ENCODE measurements at regions not wholly inside any gene's neighbourhood (a gene's known extent, or its start where the extent isn't known, plus 50 kb on each side); places are given as distances from the start of the nearest gene placed in this dataset.
"Not testable (repeated sequence)": the region's sequence is repeated elsewhere in the genome, so short reads cannot be mapped to it uniquely, and the experiment has no call there.

DNA sequence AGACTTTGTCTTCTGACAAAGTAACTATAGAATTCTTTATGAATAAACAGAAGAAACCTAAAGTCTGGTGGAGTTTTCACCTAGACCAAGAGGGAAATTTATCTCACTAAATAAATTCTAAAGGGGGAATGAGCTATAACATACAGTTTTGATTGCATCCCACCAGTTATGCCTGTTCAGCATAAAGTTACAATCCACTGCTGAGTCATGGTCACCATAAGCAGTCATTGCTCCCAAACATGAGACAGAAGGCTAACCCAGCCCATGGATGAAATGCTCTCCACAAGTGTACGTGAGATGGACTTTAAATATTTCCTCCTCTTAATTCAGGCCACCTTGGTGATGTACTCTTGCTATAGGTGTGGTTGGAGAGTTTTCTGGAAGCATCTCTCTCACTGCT lies 96.7 kb upstream of the CCT8L2 start:
- DNase-seq (ENCODE audit: extremely low read depth in 1 of 4, low spot score in 3 of 4); H2AFZ ChIP-seq (ENCODE audit: low read depth, low read length); H3K4me2 ChIP-seq (ENCODE audit: insufficient read depth, low read length); intact Hi-C loops (cut with micrococcal nuclease); H3K36me3 ChIP-seq (ENCODE audit: control insufficient read depth, insufficient read depth, low read length); H3K9me3 ChIP-seq (replicated peaks; ENCODE audit: control insufficient read depth, insufficient read depth, low read depth, low read length); H3K9me1 ChIP-seq (ENCODE audit: control insufficient read depth, insufficient read depth, low read length); H3K79me2 ChIP-seq (ENCODE audit: control insufficient read depth, insufficient read depth, low read length); H3K27ac ChIP-seq (ENCODE audit: extremely low read depth, low read depth, low read length); POLR2A ChIA-PET; H3K4me1 ChIP-seq (replicated peaks in 1 of 2; ENCODE audit: control insufficient read depth in 2 of 2, insufficient read depth in 2 of 2, low read length in 2 of 2); H3K4me3 ChIP-seq; H4K20me1 ChIP-seq (replicated peaks; ENCODE audit: control insufficient read depth, insufficient read depth, low read length); CTCF ChIA-PET (ENCODE audit: low intra/inter-chr PET ratio); H3K9ac ChIP-seq (ENCODE audit: insufficient read depth in 1 of 2, low read depth in 2 of 2, low read length in 2 of 2); FAIRE-seq; BruUV-seq (replicated peaks): not testable (repeated sequence)
- ATAC-seq: peak; percentile 11; the same call in 1 of the 3 replicates
- peak; percentile 60 for TF ChIP-seq MAFF (IDR thresholded peaks at IDR 0.05; ENCODE audit: low read length)
- TF ChIP-seq C11orf30 (IDR thresholded peaks at IDR 0.05; ENCODE audit: low read depth): peak; percentile 93
- TF ChIP-seq MAFK (IDR thresholded peaks at IDR 0.05; ENCODE audit: low read length): peak; percentile 76
- TF ChIP-seq MAFG (tag; conservative IDR thresholded peaks at IDR 0.05): peak; percentile 93
- TF ChIP-seq NFE2 (IDR thresholded peaks at IDR 0.05; ENCODE audit: low read depth): peak; percentile 69
- peak; percentile 52; the same call in 1 of the 2 replicates for TF ChIP-seq NFE2L1 (tag; IDR thresholded peaks at IDR 0.05; ENCODE audit: borderline replicate concordance, low read depth)
- peak; percentile 96 for TF ChIP-seq ZNF316 (IDR thresholded peaks at IDR 0.05)
- in situ Hi-C loops (cut with MboI): loop anchor here (25.0 kb wide), 1 partner anchor 177 kb away; no protein-coding TSS in a partner anchor
- WGBS (ENCODE audit: insufficient coverage, low coverage, missing lambda C conversion rate): 4% methylated on average over 1 of the region's 1 CpG
- peaks cover 3 to 12% of the 10 kb centered on the region in 2 experiments; a peak in 3 of 5 replicates for H3K27me3 ChIP-seq (ENCODE audit: control insufficient read depth in 2 of 2, insufficient read depth in 2 of 2, low read length in 2 of 2)

DNA sequence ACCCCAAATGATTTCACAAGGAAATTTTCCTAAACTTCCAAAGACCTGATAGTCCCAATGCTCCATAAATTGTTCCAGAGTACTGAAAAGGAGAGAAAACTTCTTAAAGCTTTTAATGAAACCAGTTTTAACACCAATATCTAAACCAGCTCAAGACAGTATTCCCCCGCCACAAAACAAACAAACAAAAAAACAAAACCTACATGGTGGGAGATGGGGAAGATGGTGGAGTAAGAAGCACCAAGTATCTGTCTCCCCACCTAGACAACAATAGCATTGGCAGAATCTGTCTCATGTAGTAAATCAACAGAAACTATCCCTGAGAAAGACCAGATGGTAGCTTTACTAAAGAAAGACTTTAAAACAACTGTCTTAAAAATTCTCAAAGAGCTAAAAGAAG lies 88.7 kb upstream of the CCT8L2 start:
- WGBS (ENCODE audit: insufficient coverage, low coverage, missing lambda C conversion rate): 43% methylated on average over 1 of the region's 1 CpG
- H4K20me1 ChIP-seq (replicated peaks; ENCODE audit: control insufficient read depth, insufficient read depth, low read length); H2AFZ ChIP-seq (ENCODE audit: low read depth, low read length); H3K9me1 ChIP-seq (ENCODE audit: control insufficient read depth, insufficient read depth, low read length); ATAC-seq; CTCF ChIA-PET (ENCODE audit: low intra/inter-chr PET ratio); H3K79me2 ChIP-seq (ENCODE audit: control insufficient read depth, insufficient read depth, low read length); BruUV-seq (replicated peaks); H3K4me1 ChIP-seq (replicated peaks in 1 of 2; ENCODE audit: control insufficient read depth in 2 of 2, insufficient read depth in 2 of 2, low read length in 2 of 2); H3K36me3 ChIP-seq (ENCODE audit: control insufficient read depth, insufficient read depth, low read length); H3K4me3 ChIP-seq; DNase-seq (ENCODE audit: extremely low read depth in 1 of 4, low spot score in 3 of 4); H3K9ac ChIP-seq (ENCODE audit: insufficient read depth in 1 of 2, low read depth in 2 of 2, low read length in 2 of 2); H3K9me3 ChIP-seq (replicated peaks; ENCODE audit: control insufficient read depth, insufficient read depth, low read depth, low read length); H3K4me2 ChIP-seq (ENCODE audit: insufficient read depth, low read length); FAIRE-seq; H3K27ac ChIP-seq (ENCODE audit: extremely low read depth, low read depth, low read length): not testable (repeated sequence)
- POLR2A ChIA-PET: interaction anchor here (1.1 kb wide), 1 partner anchor 8 kb away, joined by 6 read pairs; no protein-coding TSS in a partner anchor
- in situ Hi-C loops (cut with MboI) (loop anchor here (25.0 kb wide), 1 partner anchor 169 kb away; no protein-coding TSS in a partner anchor), intact Hi-C loops (cut with micrococcal nuclease) (loop anchor here (5.0 kb wide), 1 partner anchor 46 kb away; no protein-coding TSS in a partner anchor)
- TF ChIP-seq CBX8 (IDR thresholded peaks at IDR 0.05; ENCODE audit: borderline replicate concordance, extremely low read depth, low read depth, low read length, poor library complexity, severe bottlenecking): peak; percentile 95
- TF ChIP-seq, protein P1, sequence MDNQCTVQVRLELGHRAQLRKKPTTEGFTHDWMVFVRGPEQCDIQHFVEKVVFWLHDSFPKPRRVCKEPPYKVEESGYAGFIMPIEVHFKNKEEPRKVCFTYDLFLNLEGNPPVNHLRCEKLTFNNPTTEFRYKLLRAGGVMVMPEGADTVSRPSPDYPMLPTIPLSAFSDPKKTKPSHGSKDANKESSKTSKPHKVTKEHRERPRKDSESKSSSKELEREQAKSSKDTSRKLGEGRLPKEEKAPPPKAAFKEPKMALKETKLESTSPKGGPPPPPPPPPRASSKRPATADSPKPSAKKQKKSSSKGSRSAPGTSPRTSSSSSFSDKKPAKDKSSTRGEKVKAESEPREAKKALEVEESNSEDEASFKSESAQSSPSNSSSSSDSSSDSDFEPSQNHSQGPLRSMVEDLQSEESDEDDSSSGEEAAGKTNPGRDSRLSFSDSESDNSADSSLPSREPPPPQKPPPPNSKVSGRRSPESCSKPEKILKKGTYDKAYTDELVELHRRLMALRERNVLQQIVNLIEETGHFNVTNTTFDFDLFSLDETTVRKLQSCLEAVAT (IDR thresholded peaks at IDR 0.05): peak in 1 of 2 experiments; percentile 42; a peak in 1 of 4 replicates
- TF ChIP-seq RNF2 (IDR thresholded peaks at IDR 0.05): peak; percentile 33; the same call in 1 of the 2 replicates
- H3K27me3 ChIP-seq (ENCODE audit: control insufficient read depth in 2 of 2, insufficient read depth in 2 of 2, low read length in 2 of 2): peaks cover 6 to 11% of the 10 kb centered on the region in 2 experiments; a peak in 3 of 5 replicates

Measured in K562 (cell line).